ACC112 (cell line): ENCODE measurements at regions not wholly inside any gene's neighbourhood (a gene's known extent, or its start where the extent isn't known, plus 50 kb on each side); places are given as distances from the start of the nearest gene placed in this dataset.

ENCODE experiments used
- H2AFZ ChIP-seq: fragments of 200-600 bp; sonication (generic); one replicate; pipeline ENCODE4 v1.6.0; 2017; ENCODE audit warnings: antibody characterized with exemption, low read length; ENCODE audit not compliant: unreplicated experiment
- H3K27ac ChIP-seq: fragments of 200-600 bp; sonication (generic); 2 replicates; pipeline ENCODE4 v1.5.1; 2014; ENCODE audit warnings: low read depth, mild to moderate bottlenecking, antibody characterized with exemption, low read length, moderate library complexity
- H3K27me3 ChIP-seq: fragments of 200-600 bp; sonication (generic); 2 replicates; pipeline ENCODE4 v1.6.1; 2014; ENCODE audit warnings: mild to moderate bottlenecking, antibody characterized with exemption, low read length, moderate library complexity, mixed read lengths; ENCODE audit not compliant: insufficient read depth
- H3K36me3 ChIP-seq: fragments of 200-600 bp; sonication (generic); 2 replicates; pipeline ENCODE4 v1.6.1; 2016; ENCODE audit warnings: mild to moderate bottlenecking, antibody characterized with exemption, low read length, moderate library complexity, mixed read lengths; ENCODE audit not compliant: insufficient read depth
- H3K4me1 ChIP-seq: fragments of 200-600 bp; sonication (generic); one replicate; pipeline ENCODE4 v1.6.1; 2016; ENCODE audit warnings: low read length, mixed read lengths; ENCODE audit not compliant: insufficient read depth, unreplicated experiment, control insufficient read depth
- H3K4me3 ChIP-seq: fragments of 200-600 bp; sonication (generic); 2 replicates; pipeline ENCODE4 v1.5.1; 2014; ENCODE audit warnings: mild to moderate bottlenecking, low read depth, low read length
- H3K79me2 ChIP-seq: fragments of 200-600 bp; sonication (generic); one replicate; pipeline ENCODE4 v1.6.0; 2016; ENCODE audit warnings: low read length; ENCODE audit not compliant: control insufficient read depth, unreplicated experiment, insufficient read depth

GRCh38 chr2:21454839-21455238 lies 331.1 kb downstream of the TDRD15 start:
- H3K27ac ChIP-seq: no peak overlapping the region
- H3K79me2 ChIP-seq: no peaks in the 10 kb centered on the region
- no peak overlapping the region for H3K4me3 ChIP-seq
- no peaks in the 10 kb centered on the region for H3K27me3 ChIP-seq
- H3K4me1 ChIP-seq: no peaks in the 10 kb centered on the region
- H2AFZ ChIP-seq: no peak overlapping the region
- H3K36me3 ChIP-seq: no peaks in the 10 kb centered on the region

- Histone ChIP-seq H3K4me3 (no peak overlapping the region), H3K27ac (no peak overlapping the region), H2AFZ (no peak overlapping the region), H3K79me2 (no peaks in the 10 kb centered on the region), H3K36me3 (no peaks in the 10 kb centered on the region), H3K27me3 (no peaks in the 10 kb centered on the region), H3K4me1 (no peaks in the 10 kb centered on the region)
Observed at GRCh38 chr2:21461754-21462240, 338.0 kb downstream of the TDRD15 start.

- H3K27ac ChIP-seq: no peak overlapping the region
- no peak overlapping the region for H3K4me3 ChIP-seq
- H3K4me1 ChIP-seq: no peaks in the 10 kb centered on the region
- no peaks in the 10 kb centered on the region for H3K27me3 ChIP-seq
- H2AFZ ChIP-seq: no peak overlapping the region
- no peaks in the 10 kb centered on the region for H3K36me3 ChIP-seq
- H3K79me2 ChIP-seq: no peaks in the 10 kb centered on the region
Observed at GRCh38 chr2:21466341-21466927, 342.7 kb downstream of the TDRD15 start.

- Histone ChIP-seq H2AFZ (no peak overlapping the region), H3K27me3 (no peaks in the 10 kb centered on the region), H3K36me3 (no peaks in the 10 kb centered on the region), H3K79me2 (no peaks in the 10 kb centered on the region), H3K27ac (no peak overlapping the region), H3K4me1 (no peaks in the 10 kb centered on the region), H3K4me3 (no peak overlapping the region)
Observed at GRCh38 chr2:21467280-21467818, 343.6 kb downstream of the TDRD15 start.

- Histone ChIP-seq H3K27ac (no peak overlapping the region), H2AFZ (no peak overlapping the region), H3K27me3 (no peaks in the 10 kb centered on the region), H3K4me1 (no peaks in the 10 kb centered on the region), H3K36me3 (no peaks in the 10 kb centered on the region), H3K4me3 (no peak overlapping the region), H3K79me2 (no peaks in the 10 kb centered on the region)
Observed at GRCh38 chr2:21467910-21468309, 344.1 kb downstream of the TDRD15 start.

- no peak overlapping the region for H3K27ac ChIP-seq
- H3K36me3 ChIP-seq: no peaks in the 10 kb centered on the region
- no peak overlapping the region for H2AFZ ChIP-seq
- no peaks in the 10 kb centered on the region for H3K4me1 ChIP-seq
- H3K27me3 ChIP-seq: no peaks in the 10 kb centered on the region
- no peak overlapping the region for H3K4me3 ChIP-seq
- no peaks in the 10 kb centered on the region for H3K79me2 ChIP-seq
Observed at GRCh38 chr2:21468624-21469023, 344.9 kb downstream of the TDRD15 start.

- Histone ChIP-seq H3K4me1 (no peaks in the 10 kb centered on the region), H2AFZ (no peak overlapping the region)
Observed at GRCh38 chr2:21469158-21469557, 345.4 kb downstream of the TDRD15 start.

GRCh38 chr2:21469564-21469963 lies 345.8 kb downstream of the TDRD15 start:
- no peaks in the 10 kb centered on the region for H3K79me2 ChIP-seq
- H3K27me3 ChIP-seq: no peaks in the 10 kb centered on the region
- H3K4me3 ChIP-seq: no peak overlapping the region
- H3K36me3 ChIP-seq: no peaks in the 10 kb centered on the region
- H2AFZ ChIP-seq: no peak overlapping the region
- H3K27ac ChIP-seq: no peak overlapping the region
- no peaks in the 10 kb centered on the region for H3K4me1 ChIP-seq

More at GRCh38 chr2:21469158-21469557, 345.4 kb downstream of the TDRD15 start:
- Histone ChIP-seq H3K36me3 (no peaks in the 10 kb centered on the region), H3K27me3 (no peaks in the 10 kb centered on the region), H3K4me3 (no peak overlapping the region), H3K27ac (no peak overlapping the region), H3K79me2 (no peaks in the 10 kb centered on the region)

GRCh38 chr2:21480162-21480561 lies 356.4 kb downstream of the TDRD15 start:
- no peak overlapping the region for H2AFZ ChIP-seq
- H3K36me3 ChIP-seq: no peaks in the 10 kb centered on the region
- H3K27me3 ChIP-seq: no peaks in the 10 kb centered on the region
- H3K4me1 ChIP-seq: no peaks in the 10 kb centered on the region
- H3K79me2 ChIP-seq: no peaks in the 10 kb centered on the region
- H3K4me3 ChIP-seq: no peak overlapping the region
- no peak overlapping the region for H3K27ac ChIP-seq

- Histone ChIP-seq H2AFZ (no peak overlapping the region), H3K27me3 (no peaks in the 10 kb centered on the region), H3K36me3 (no peaks in the 10 kb centered on the region), H3K4me1 (no peaks in the 10 kb centered on the region), H3K79me2 (no peaks in the 10 kb centered on the region), H3K4me3 (no peak overlapping the region), H3K27ac (no peak overlapping the region)
Observed at GRCh38 chr2:21484643-21485042, 360.9 kb downstream of the TDRD15 start.

GRCh38 chr2:21486445-21486844 lies 362.7 kb downstream of the TDRD15 start:
- no peak overlapping the region for H3K4me3 ChIP-seq
- H3K79me2 ChIP-seq: no peaks in the 10 kb centered on the region
- H2AFZ ChIP-seq: no peak overlapping the region
- no peaks in the 10 kb centered on the region for H3K27me3 ChIP-seq
- H3K36me3 ChIP-seq: no peaks in the 10 kb centered on the region
- H3K4me1 ChIP-seq: no peaks in the 10 kb centered on the region
- H3K27ac ChIP-seq: no peak overlapping the region
